Activated B cell treated with CpG ODN at 0.5 μM for 24 hours (primary cell): ENCODE measurements at regions not wholly inside any gene's neighbourhood (a gene's known extent, or its start where the extent isn't known, plus 50 kb on each side); places are given as distances from the start of the nearest gene placed in this dataset.

ENCODE experiments used
- ATAC-seq: fragments of 200-7000 bp; cut with Tn5 transposase; one replicate; pipeline ENCODE4 v1.10.0; 2021; ENCODE audit warnings: low read depth, mild to moderate bottlenecking, moderate library complexity
- CTCF ChIA-PET: fragments of 350-600 bp; sonication (Branson Sonifier 250); formaldehyde crosslinking; loops from one replicate; lab custom pipeline; 2021; ENCODE audit warnings: antibody characterized with exemption; lab: Charles Lee
- POLR2A ChIA-PET: fragments of 350-600 bp; sonication (Branson Sonifier 250); formaldehyde crosslinking; loops from one replicate; lab custom pipeline; 2021; ENCODE audit warnings: antibody characterized with exemption; lab: Charles Lee
- DNase-seq: peaks from one replicate; pipeline ENCODE4 v3.0.0; 2022
- H3K27ac Mint-ChIP-seq: one replicate; pipeline ENCODE4 v1.8.0; 2020; ENCODE audit warnings: mixed read lengths
- H3K27me3 Mint-ChIP-seq: one replicate; pipeline ENCODE4 v1.8.0; 2021; ENCODE audit warnings: mixed read lengths
- H3K36me3 Mint-ChIP-seq: one replicate; pipeline ENCODE4 v1.8.0; 2021; ENCODE audit warnings: low read depth, mixed read lengths
- H3K4me1 Mint-ChIP-seq: one replicate; pipeline ENCODE4 v1.8.0; 2021; ENCODE audit warnings: mixed read lengths
- H3K4me3 Mint-ChIP-seq: one replicate; pipeline ENCODE4 v1.8.0; 2020; ENCODE audit warnings: mild to moderate bottlenecking, mixed read lengths
- H3K9me3 Mint-ChIP-seq: one replicate; pipeline ENCODE4 v1.8.0; 2020; ENCODE audit warnings: mixed read lengths
- CTCF ChIP-seq: fragments of 200-600 bp; IDR thresholded peaks from one replicate; pipeline ENCODE4 v1.8.0; 2022; ENCODE audit warnings: antibody characterized with exemption, mild to moderate bottlenecking
- intact Hi-C: fragments of 100-400 bp; cut with micrococcal nuclease; formaldehyde crosslinking; loops from one replicate; pipeline ENCODE4 v1.15.1; 2024

GRCh38 chr13:70955887-70956286 lies 847.6 kb upstream of the KLHL1 start:
- DNase-seq (no peak), ATAC-seq (no peak)
- no peak for TF ChIP-seq CTCF
- CTCF ChIA-PET: no interaction called here
- no peaks in the 10 kb centered on the region for H3K27me3 Mint-ChIP-seq
- intact Hi-C loops: no loop called here
- peaks cover 2% of the 10 kb centered on the region for H3K9me3 Mint-ChIP-seq
- no peaks in the 10 kb centered on the region for H3K36me3 Mint-ChIP-seq
- H3K4me1 Mint-ChIP-seq: no peaks in the 10 kb centered on the region
- no peak overlapping the region for H3K27ac Mint-ChIP-seq
- POLR2A ChIA-PET: no interaction called here
- no peak overlapping the region for H3K4me3 Mint-ChIP-seq

GRCh38 chr13:70950664-70951063 lies 842.4 kb upstream of the KLHL1 start:
- no peaks in the 10 kb centered on the region for H3K4me1 Mint-ChIP-seq
- peaks cover 2% of the 10 kb centered on the region for H3K9me3 Mint-ChIP-seq
- CTCF ChIA-PET: no interaction called here
- TF ChIP-seq CTCF: no peak
- POLR2A ChIA-PET: no interaction called here
- H3K4me3 Mint-ChIP-seq: no peak overlapping the region
- DNase-seq (no peak), ATAC-seq (no peak)
- H3K36me3 Mint-ChIP-seq: no peaks in the 10 kb centered on the region
- H3K27ac Mint-ChIP-seq: no peak overlapping the region
- intact Hi-C loops: no loop called here
- H3K27me3 Mint-ChIP-seq: no peaks in the 10 kb centered on the region

GRCh38 chr13:70945506-70945905 lies 837.3 kb upstream of the KLHL1 start:
- ATAC-seq: no peak
- H3K4me1 Mint-ChIP-seq: no peaks in the 10 kb centered on the region

GRCh38 chr13:70941454-70941853 lies 833.2 kb upstream of the KLHL1 start:
- intact Hi-C loops: no loop called here
- peaks cover 6% of the 10 kb centered on the region for H3K9me3 Mint-ChIP-seq
- no peak for ATAC-seq
- no peak overlapping the region for H3K4me3 Mint-ChIP-seq
- no peak overlapping the region for H3K27ac Mint-ChIP-seq
- ChIA-PET CTCF (no interaction called here), POLR2A (no interaction called here)
- H3K27me3 Mint-ChIP-seq: no peaks in the 10 kb centered on the region
- DNase-seq: no peak
- H3K4me1 Mint-ChIP-seq: no peaks in the 10 kb centered on the region
- no peaks in the 10 kb centered on the region for H3K36me3 Mint-ChIP-seq
- TF ChIP-seq CTCF: no peak

More at GRCh38 chr13:70945506-70945905, 837.3 kb upstream of the KLHL1 start:
- DNase-seq: no peak
- Mint-ChIP-seq H3K27me3 (no peaks in the 10 kb centered on the region), H3K4me3 (no peak overlapping the region), H3K36me3 (no peaks in the 10 kb centered on the region), H3K27ac (no peak overlapping the region), H3K9me3 (peaks cover 2% of the 10 kb centered on the region)
- TF ChIP-seq CTCF: no peak
- POLR2A ChIA-PET: no interaction called here
- CTCF ChIA-PET: no interaction called here
- intact Hi-C loops: no loop called here

- ChIA-PET CTCF (no interaction called here), POLR2A (no interaction called here)
- ATAC-seq (no peak), DNase-seq (no peak)
- intact Hi-C loops: no loop called here
- no peaks in the 10 kb centered on the region for H3K27me3 Mint-ChIP-seq
- H3K36me3 Mint-ChIP-seq: no peaks in the 10 kb centered on the region
- peaks cover 8% of the 10 kb centered on the region for H3K9me3 Mint-ChIP-seq
- no peak for TF ChIP-seq CTCF
- no peak overlapping the region for H3K27ac Mint-ChIP-seq
- H3K4me1 Mint-ChIP-seq: no peaks in the 10 kb centered on the region
- H3K4me3 Mint-ChIP-seq: no peak overlapping the region
These were observed 830.2 kb upstream of the KLHL1 start for GRCh38 chr13:70938462-70938861.
